KMS-11 (cell line): ENCODE measurements at regions not wholly inside any gene's neighbourhood (a gene's known extent, or its start where the extent isn't known, plus 50 kb on each side); places are given as distances from the start of the nearest gene placed in this dataset.
"Not testable (repeated sequence)": the region's sequence is repeated elsewhere in the genome, so short reads cannot be mapped to it uniquely, and the experiment has no call there.

Source experiments
- H2AFZ ChIP-seq: fragments of 200-600 bp; sonication (generic); 2 replicates; pipeline ENCODE4 v1.6.1; 2016; ENCODE audit warnings: antibody characterized with exemption, mixed run types, low read depth
- H3K27ac ChIP-seq: fragments of 200-600 bp; sonication (generic); 2 replicates; pipeline ENCODE4 v1.6.1; 2016; ENCODE audit warnings: mild to moderate bottlenecking, mixed run types
- H3K27me3 ChIP-seq: fragments of 200-600 bp; sonication (generic); 2 replicates; pipeline ENCODE4 v1.6.1; 2017; ENCODE audit warnings: mild to moderate bottlenecking, low read depth, mixed run types, moderate library complexity; ENCODE audit not compliant: insufficient read depth
- H3K36me3 ChIP-seq: fragments of 200-600 bp; sonication (generic); 2 replicates; pipeline ENCODE4 v1.6.1; 2017; ENCODE audit warnings: mild to moderate bottlenecking, mixed run types; ENCODE audit not compliant: insufficient read depth
- H3K4me1 ChIP-seq: fragments of 200-600 bp; sonication (generic); 2 replicates; pipeline ENCODE4 v1.6.1; 2016; ENCODE audit warnings: mild to moderate bottlenecking, low read depth, mixed run types; ENCODE audit not compliant: poor library complexity, severe bottlenecking
- H3K4me2 ChIP-seq: fragments of 200-600 bp; sonication (generic); 2 replicates; pipeline ENCODE4 v1.7.0; 2016; ENCODE audit warnings: mild to moderate bottlenecking, mixed run types
- H3K4me3 ChIP-seq: fragments of 200-600 bp; sonication (generic); IDR thresholded peaks from 2 replicates; pipeline ENCODE4 v1.6.1; 2017; ENCODE audit warnings: low read depth, low read length, mixed read lengths; ENCODE audit not compliant: insufficient read depth
- H3K79me2 ChIP-seq: fragments of 200-600 bp; sonication (generic); 2 replicates; pipeline ENCODE4 v1.6.1; 2016; ENCODE audit warnings: low read depth, mixed run types; ENCODE audit not compliant: insufficient read depth
- H3K9ac ChIP-seq: fragments of 200-600 bp; sonication (generic); 2 replicates; pipeline ENCODE4 v1.6.1; 2016; ENCODE audit warnings: mild to moderate bottlenecking, mixed run types
- H4K20me1 ChIP-seq: fragments of 200-600 bp; sonication (generic); 2 replicates; pipeline ENCODE4 v1.6.1; 2016; ENCODE audit warnings: mild to moderate bottlenecking, mixed run types; ENCODE audit not compliant: insufficient read depth
- TF ChIP-seq, protein P1 (sequence below): fragments of 200-600 bp; sonication (generic); conservative IDR thresholded peaks from 2 replicates; pipeline ENCODE4 v1.6.1; 2017; ENCODE audit warnings: low read depth, mild to moderate bottlenecking, antibody characterized with exemption, low read length, moderate library complexity, mixed read lengths

DNA sequence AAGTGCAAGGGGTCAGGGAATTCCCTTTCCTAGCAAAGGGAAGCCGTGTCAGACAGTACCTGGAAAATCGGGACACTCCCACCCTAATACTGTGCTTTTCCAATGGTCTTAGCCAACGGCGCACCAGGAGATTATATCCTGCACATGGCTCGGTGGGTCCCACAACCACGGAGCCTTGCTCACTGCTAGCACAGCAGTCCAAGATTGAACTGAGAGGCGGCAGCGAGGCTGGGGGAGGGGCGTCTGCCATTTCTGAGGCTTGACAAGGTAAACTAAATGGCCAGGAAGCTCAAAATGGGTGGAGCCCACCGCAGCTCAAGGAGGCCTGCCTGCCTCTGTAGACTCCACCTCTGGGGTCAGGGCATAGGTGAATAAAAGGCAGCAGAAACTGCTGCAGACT is 76.5 kb upstream of the LINC00632 start:
- not testable (repeated sequence) for H3K27me3 ChIP-seq, H4K20me1 ChIP-seq, H3K79me2 ChIP-seq, H2AFZ ChIP-seq, H3K9ac ChIP-seq, H3K27ac ChIP-seq, H3K4me2 ChIP-seq, H3K4me3 ChIP-seq, H3K4me1 ChIP-seq, H3K36me3 ChIP-seq

DNA sequence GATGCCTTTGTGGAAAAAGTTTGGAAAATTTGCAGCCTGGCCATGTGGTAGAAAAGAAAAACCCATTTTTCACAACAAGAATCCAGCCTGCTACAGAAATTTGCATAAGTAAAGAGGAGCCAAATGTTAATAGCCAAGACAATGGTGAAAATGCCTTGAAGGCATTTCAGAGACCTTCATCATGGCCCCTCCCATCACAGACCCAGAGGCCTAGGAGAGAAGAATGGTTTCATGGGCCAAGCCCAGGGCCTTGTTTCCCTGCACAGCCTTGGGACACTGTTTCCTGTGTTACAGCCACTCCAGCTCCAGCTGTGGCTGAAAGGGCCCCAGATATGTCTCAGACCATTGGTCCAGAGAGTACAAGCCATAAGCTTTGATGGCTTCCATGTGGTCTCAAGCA is 101.4 kb upstream of the LINC00632 start:
- no peak overlapping the region for H3K27ac ChIP-seq

DNA sequence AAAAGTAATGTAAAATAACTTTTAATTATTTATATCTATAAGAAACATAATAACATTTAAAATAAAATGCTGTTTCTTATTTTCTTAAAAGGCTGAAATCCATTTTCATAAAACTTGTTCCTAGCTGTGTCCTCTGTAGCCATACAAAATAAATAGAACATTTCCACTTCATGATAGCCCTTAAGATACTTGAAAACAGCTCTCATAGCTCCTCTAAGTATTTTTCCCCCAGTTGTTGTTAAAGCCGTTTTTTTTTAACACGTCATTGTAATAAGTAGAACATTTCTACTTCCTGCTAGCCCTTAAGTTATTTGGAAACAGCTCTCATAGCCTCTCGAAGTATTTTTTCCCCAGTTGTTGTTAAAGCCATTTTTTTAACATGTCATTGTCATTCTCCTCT is 97.3 kb upstream of the SOX3 start:
- H3K4me1 ChIP-seq: no peaks in the 10 kb centered on the region
- H3K27ac ChIP-seq: no peak overlapping the region
- no peak overlapping the region for H3K9ac ChIP-seq
- no peak overlapping the region for H2AFZ ChIP-seq
- H3K79me2 ChIP-seq: no peaks in the 10 kb centered on the region
- no peaks in the 10 kb centered on the region for H3K27me3 ChIP-seq
- no peak overlapping the region for H3K4me2 ChIP-seq
- H3K36me3 ChIP-seq: no peaks in the 10 kb centered on the region
- H4K20me1 ChIP-seq: no peaks in the 10 kb centered on the region
- TF ChIP-seq, protein P1, sequence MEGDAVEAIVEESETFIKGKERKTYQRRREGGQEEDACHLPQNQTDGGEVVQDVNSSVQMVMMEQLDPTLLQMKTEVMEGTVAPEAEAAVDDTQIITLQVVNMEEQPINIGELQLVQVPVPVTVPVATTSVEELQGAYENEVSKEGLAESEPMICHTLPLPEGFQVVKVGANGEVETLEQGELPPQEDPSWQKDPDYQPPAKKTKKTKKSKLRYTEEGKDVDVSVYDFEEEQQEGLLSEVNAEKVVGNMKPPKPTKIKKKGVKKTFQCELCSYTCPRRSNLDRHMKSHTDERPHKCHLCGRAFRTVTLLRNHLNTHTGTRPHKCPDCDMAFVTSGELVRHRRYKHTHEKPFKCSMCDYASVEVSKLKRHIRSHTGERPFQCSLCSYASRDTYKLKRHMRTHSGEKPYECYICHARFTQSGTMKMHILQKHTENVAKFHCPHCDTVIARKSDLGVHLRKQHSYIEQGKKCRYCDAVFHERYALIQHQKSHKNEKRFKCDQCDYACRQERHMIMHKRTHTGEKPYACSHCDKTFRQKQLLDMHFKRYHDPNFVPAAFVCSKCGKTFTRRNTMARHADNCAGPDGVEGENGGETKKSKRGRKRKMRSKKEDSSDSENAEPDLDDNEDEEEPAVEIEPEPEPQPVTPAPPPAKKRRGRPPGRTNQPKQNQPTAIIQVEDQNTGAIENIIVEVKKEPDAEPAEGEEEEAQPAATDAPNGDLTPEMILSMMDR: no peak
- no peak overlapping the region for H3K4me3 ChIP-seq

More for the DNA sequence above, 101.4 kb upstream of the LINC00632 start:
- H3K4me2 ChIP-seq: no peak overlapping the region
- TF ChIP-seq, protein P1: no peak
- H3K27me3 ChIP-seq: no peaks in the 10 kb centered on the region
- H3K79me2 ChIP-seq: no peaks in the 10 kb centered on the region
- no peak overlapping the region for H3K9ac ChIP-seq
- no peaks in the 10 kb centered on the region for H3K36me3 ChIP-seq
- no peaks in the 10 kb centered on the region for H3K4me1 ChIP-seq
- H3K4me3 ChIP-seq: no peak overlapping the region
- no peaks in the 10 kb centered on the region for H4K20me1 ChIP-seq
- no peak overlapping the region for H2AFZ ChIP-seq

DNA sequence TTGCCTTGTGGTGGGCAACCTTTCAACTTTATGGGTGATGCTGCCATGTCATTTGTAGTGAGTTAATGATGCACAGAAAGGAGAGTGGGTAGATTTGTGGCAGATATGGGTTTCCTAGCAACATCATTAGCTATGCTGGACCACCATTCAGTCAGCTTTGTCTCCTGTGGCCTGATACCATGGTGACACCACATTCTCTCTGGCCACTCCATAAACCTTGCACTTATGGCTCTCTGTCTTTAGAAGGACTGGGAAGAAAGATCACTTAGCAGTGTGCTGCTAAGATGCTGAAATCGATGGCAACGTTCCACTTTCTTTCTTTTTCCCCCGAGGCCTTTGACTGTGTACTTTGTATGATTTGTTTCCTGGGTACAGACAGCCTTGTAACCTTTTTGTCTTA is 95.0 kb upstream of the SOX3 start:
- no peaks in the 10 kb centered on the region for H4K20me1 ChIP-seq
- no peaks in the 10 kb centered on the region for H3K27me3 ChIP-seq
- H3K9ac ChIP-seq: no peak overlapping the region
- no peak overlapping the region for H3K4me2 ChIP-seq
- TF ChIP-seq, protein P1: no peak
- H3K4me1 ChIP-seq: no peaks in the 10 kb centered on the region
- no peaks in the 10 kb centered on the region for H3K36me3 ChIP-seq
- H3K79me2 ChIP-seq: no peaks in the 10 kb centered on the region
- no peak overlapping the region for H3K27ac ChIP-seq
- no peak overlapping the region for H3K4me3 ChIP-seq
- no peak overlapping the region for H2AFZ ChIP-seq

DNA sequence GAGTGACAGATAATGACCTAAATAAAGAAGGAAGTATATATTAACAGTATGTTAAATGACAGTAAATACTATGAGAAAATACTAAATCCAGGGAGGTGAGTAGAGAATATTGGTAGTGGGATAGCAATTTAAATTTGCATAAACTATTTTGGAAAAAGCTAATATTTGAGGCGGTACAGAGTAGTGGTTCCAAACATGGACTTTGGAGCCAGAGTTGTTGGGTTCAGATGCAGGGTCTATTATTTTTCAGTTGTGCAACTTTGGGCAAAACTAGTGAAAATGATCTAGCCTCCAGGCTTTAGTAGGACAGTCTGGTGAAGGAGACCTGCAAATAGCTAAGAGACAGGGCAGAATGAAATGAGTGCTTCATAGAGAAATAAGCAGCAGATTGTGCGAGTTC is 84.8 kb upstream of the SOX3 start:
- TF ChIP-seq, protein P1: no peak

More for the DNA sequence above, 84.8 kb upstream of the SOX3 start:
- no peak overlapping the region for H2AFZ ChIP-seq
- H3K4me3 ChIP-seq: no peak overlapping the region
- no peaks in the 10 kb centered on the region for H3K4me1 ChIP-seq
- H3K79me2 ChIP-seq: no peaks in the 10 kb centered on the region
- no peaks in the 10 kb centered on the region for H3K27me3 ChIP-seq
- H3K36me3 ChIP-seq: no peaks in the 10 kb centered on the region
- no peak overlapping the region for H3K9ac ChIP-seq
- no peaks in the 10 kb centered on the region for H4K20me1 ChIP-seq
- H3K4me2 ChIP-seq: no peak overlapping the region
- no peak overlapping the region for H3K27ac ChIP-seq
